ENCODE measurements at regions not wholly inside any gene's neighbourhood (a gene's known extent, or its start where the extent isn't known, plus 50 kb on each side); places are given as distances from the start of the nearest gene placed in this dataset.

DNA sequence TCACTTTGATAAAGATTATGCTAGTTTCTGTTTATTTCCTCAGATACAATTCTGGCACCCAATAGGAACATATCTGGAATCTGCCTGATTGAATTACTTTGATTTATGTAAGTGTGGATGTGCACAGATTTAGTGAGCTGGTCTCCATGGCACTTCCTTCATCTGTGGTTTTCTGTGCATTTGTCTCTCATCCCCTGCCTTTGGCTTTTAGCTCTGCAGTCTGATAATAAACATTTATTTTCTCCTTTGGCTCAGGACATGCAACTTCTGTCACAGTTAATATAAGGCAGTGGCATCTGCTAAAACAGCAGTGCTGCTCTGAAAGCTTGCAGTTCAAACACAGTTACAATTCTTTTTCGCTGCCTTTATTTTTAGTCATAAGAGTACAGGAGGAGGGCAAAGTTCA lies 273.7 kb upstream of the CHRM2 start:
- intact Hi-C loops (cut with micrococcal nuclease) = no loop called here
- Histone ChIP-seq H3K9me3 (ENCODE audit: low read length) (no peaks in the 10 kb centered on the region), H3K79me2 (ENCODE audit: low read length) (no peaks in the 10 kb centered on the region), H3K9me2 (replicated peaks; ENCODE audit: low read length) (no peaks in the 10 kb centered on the region), H3F3A (ENCODE audit: low read length, unreplicated experiment) (no peaks in the 10 kb centered on the region), H3K4me2 (ENCODE audit: low read length) (no peak overlapping the region), H3K4me1 (ENCODE audit: insufficient read depth, low read length) (no peaks in the 10 kb centered on the region), H4K20me1 (ENCODE audit: low read length) (no peaks in the 10 kb centered on the region), H3K4me3 (ENCODE audit: low read length) (no peak overlapping the region), H3K27ac (ENCODE audit: low read length) (no peak overlapping the region), H3K27me3 (ENCODE audit: low read length) (no peaks in the 10 kb centered on the region), H2AFZ (ENCODE audit: low read length) (no peak overlapping the region), H3K9ac (ENCODE audit: low read length) (no peak overlapping the region), H3K36me3 (ENCODE audit: low read depth, low read length) (no peaks in the 10 kb centered on the region)
- BruUV-seq (replicated peaks) = no TSS peak
- ChIA-PET CTCF (no interaction called here), POLR2A (ENCODE audit: unreplicated experiment) (no interaction called here)
- ATAC-seq (no peak), DNase-seq (no peak)
- TF ChIP-seq EZH2 (IDR thresholded peaks at IDR 0.05; ENCODE audit: low read length, unreplicated experiment) (no peak), CTCF (conservative IDR thresholded peaks at IDR 0.05; ENCODE audit: low read depth, low read length) (no peak)

GRCh38 chr7:136588216-136588615 lies 280.2 kb upstream of the CHRM2 start:
- Histone ChIP-seq H3K36me3 (ENCODE audit: low read depth, low read length) (no peaks in the 10 kb centered on the region), H3K4me2 (ENCODE audit: low read length) (no peak overlapping the region), H3K4me1 (ENCODE audit: insufficient read depth, low read length) (no peaks in the 10 kb centered on the region), H2AFZ (ENCODE audit: low read length) (no peak overlapping the region), H3K9me3 (ENCODE audit: low read length) (no peaks in the 10 kb centered on the region), H3K79me2 (ENCODE audit: low read length) (no peaks in the 10 kb centered on the region), H3K27me3 (ENCODE audit: low read length) (no peaks in the 10 kb centered on the region), H3F3A (ENCODE audit: low read length, unreplicated experiment) (no peaks in the 10 kb centered on the region), H3K9ac (ENCODE audit: low read length) (no peak overlapping the region), H3K4me3 (ENCODE audit: low read length) (no peak overlapping the region), H3K27ac (ENCODE audit: low read length) (no peak overlapping the region), H4K20me1 (ENCODE audit: low read length) (no peaks in the 10 kb centered on the region), H3K9me2 (replicated peaks; ENCODE audit: low read length) (no peaks in the 10 kb centered on the region)
- no TSS peak for BruUV-seq (replicated peaks)
- ATAC-seq (no peak), DNase-seq (no peak)
- CTCF ChIA-PET = no interaction called here
- intact Hi-C loops (cut with micrococcal nuclease) = no loop called here
- TF ChIP-seq EZH2 (IDR thresholded peaks at IDR 0.05; ENCODE audit: low read length, unreplicated experiment) (no peak), EZH2phosphoT487 (IDR thresholded peaks at IDR 0.05; ENCODE audit: borderline replicate concordance, low read length) (no peak), CTCF (conservative IDR thresholded peaks at IDR 0.05; ENCODE audit: low read depth, low read length) (no peak)
- POLR2A ChIA-PET (ENCODE audit: unreplicated experiment) = no interaction called here

DNA sequence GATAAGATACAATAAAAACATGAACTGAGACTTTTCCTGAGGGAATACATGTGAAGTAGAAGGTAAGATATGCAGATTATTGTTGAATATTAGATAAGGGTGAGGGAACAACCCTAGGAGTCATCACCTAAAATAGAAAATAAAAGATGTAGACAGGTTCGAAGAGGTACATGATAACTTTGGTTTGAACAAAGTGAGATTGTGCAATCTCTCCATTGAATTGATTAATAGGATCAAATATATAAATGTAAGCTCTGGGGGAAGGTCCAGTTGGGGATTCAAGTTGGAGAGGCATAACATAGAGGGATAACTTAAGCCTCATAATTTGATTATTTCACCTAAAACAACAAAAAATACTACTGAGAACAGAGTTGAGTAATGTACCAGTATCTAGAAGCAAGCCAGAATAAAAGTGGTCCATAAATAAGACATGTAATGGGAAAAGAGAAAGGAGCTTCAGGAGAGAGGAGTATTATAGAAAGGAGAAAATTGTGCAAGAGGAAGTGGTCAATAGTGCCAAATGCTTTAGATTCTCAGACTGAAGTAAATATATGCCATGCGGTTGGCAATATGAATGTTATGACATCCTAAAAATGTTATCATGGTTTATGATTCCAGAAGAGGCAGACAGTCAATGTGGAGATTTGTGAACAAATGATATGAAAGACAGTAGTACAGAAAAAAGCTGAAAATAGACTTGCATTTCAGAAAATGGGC lies 282.3 kb upstream of the CHRM2 start:
- CTCF ChIA-PET = no interaction called here
- H3K4me1 ChIP-seq (ENCODE audit: insufficient read depth, low read length) = no peaks in the 10 kb centered on the region
- H2AFZ ChIP-seq (ENCODE audit: low read length) = no peak overlapping the region
- no peaks in the 10 kb centered on the region for H4K20me1 ChIP-seq (ENCODE audit: low read length)
- H3F3A ChIP-seq (ENCODE audit: low read length, unreplicated experiment) = no peaks in the 10 kb centered on the region
- H3K27me3 ChIP-seq (ENCODE audit: low read length) = no peaks in the 10 kb centered on the region
- H3K9me2 ChIP-seq (replicated peaks; ENCODE audit: low read length) = no peaks in the 10 kb centered on the region
- POLR2A ChIA-PET (ENCODE audit: unreplicated experiment) = no interaction called here
- ATAC-seq = no peak
- no peak overlapping the region for H3K4me2 ChIP-seq (ENCODE audit: low read length)
- DNase-seq = no peak
- H3K9me3 ChIP-seq (ENCODE audit: low read length) = no peaks in the 10 kb centered on the region
- intact Hi-C loops (cut with micrococcal nuclease) = no loop called here
- no peak overlapping the region for H3K9ac ChIP-seq (ENCODE audit: low read length)
- H3K36me3 ChIP-seq (ENCODE audit: low read depth, low read length) = no peaks in the 10 kb centered on the region
- no TSS peak for BruUV-seq (replicated peaks)
- no peak overlapping the region for H3K27ac ChIP-seq (ENCODE audit: low read length)
- TF ChIP-seq EZH2phosphoT487 (IDR thresholded peaks at IDR 0.05; ENCODE audit: borderline replicate concordance, low read length) (no peak), EZH2 (IDR thresholded peaks at IDR 0.05; ENCODE audit: low read length, unreplicated experiment) (no peak), CTCF (conservative IDR thresholded peaks at IDR 0.05; ENCODE audit: low read depth, low read length) (no peak)
- no peak overlapping the region for H3K4me3 ChIP-seq (ENCODE audit: low read length)
- H3K79me2 ChIP-seq (ENCODE audit: low read length) = no peaks in the 10 kb centered on the region
